H9 (cell line): ENCODE measurements at regions not wholly inside any gene's neighbourhood (a gene's known extent, or its start where the extent isn't known, plus 50 kb on each side); places are given as distances from the start of the nearest gene placed in this dataset.

Experiments
- DNase-seq: peaks from one replicate; pipeline ENCODE4 v3.0.0-alpha.2; 2017
- H2AFZ ChIP-seq: one replicate; pipeline ENCODE4 v1.6.1; 2013; ENCODE audit warnings: mild to moderate bottlenecking, low read length, control low read depth, moderate library complexity
- H2AK5ac ChIP-seq: 2 replicates; pipeline ENCODE4 v1.6.1; 2013; ENCODE audit warnings: low read length, control low read depth, mixed read lengths; ENCODE audit not compliant: insufficient read length
- H2BK120ac ChIP-seq: one replicate; pipeline ENCODE4 v1.6.1; 2013; ENCODE audit warnings: low read depth, mild to moderate bottlenecking, low read length, control low read depth, inconsistent platforms; ENCODE audit not compliant: poor library complexity, severe bottlenecking
- H2BK12ac ChIP-seq: 2 replicates; pipeline ENCODE4 v1.6.1; 2013; ENCODE audit warnings: low read length, control low read depth, mixed read lengths, low read depth; ENCODE audit not compliant: insufficient read length
- H2BK15ac ChIP-seq: 2 replicates; pipeline ENCODE4 v1.6.1; 2013; ENCODE audit warnings: low read depth, low read length, control low read depth
- H2BK20ac ChIP-seq: one replicate; pipeline ENCODE4 v1.6.1; 2013; ENCODE audit warnings: low read depth, mild to moderate bottlenecking, low read length, control low read depth, inconsistent platforms; ENCODE audit not compliant: poor library complexity, severe bottlenecking
- H2BK5ac ChIP-seq: 2 replicates; pipeline ENCODE4 v1.6.1; 2013; ENCODE audit warnings: low read length, control low read depth, mixed read lengths; ENCODE audit not compliant: insufficient read length
- H3K14ac ChIP-seq: 2 replicates; pipeline ENCODE4 v1.6.1; 2013; ENCODE audit warnings: low read length, control low read depth; ENCODE audit not compliant: insufficient read depth
- H3K18ac ChIP-seq: 2 replicates; pipeline ENCODE4 v1.6.1; 2013; ENCODE audit warnings: low read depth, mild to moderate bottlenecking, mixed read lengths, low read length, control low read depth; ENCODE audit not compliant: insufficient read length
- H3K23ac ChIP-seq: 2 replicates; pipeline ENCODE4 v1.6.1; 2013; ENCODE audit warnings: low read length, control low read depth, mixed read lengths, low read depth; ENCODE audit not compliant: insufficient read length
- H3K23me2 ChIP-seq: 2 replicates; pipeline ENCODE4 v1.6.1; 2013; ENCODE audit warnings: low read depth, mild to moderate bottlenecking, mixed read lengths, low read length, control low read depth; ENCODE audit not compliant: insufficient read length, poor library complexity, severe bottlenecking
- H3K27ac ChIP-seq: 2 replicates; pipeline ENCODE4 v1.5.1; 2013; ENCODE audit warnings: low read length, control low read depth, mixed read lengths, low read depth; ENCODE audit not compliant: insufficient read length
- H3K27me3 ChIP-seq: 2 replicates; pipeline ENCODE4 v1.6.1; 2013; ENCODE audit warnings: low read length, control low read depth, inconsistent platforms; ENCODE audit not compliant: insufficient read depth
- H3K4ac ChIP-seq: 2 replicates; pipeline ENCODE4 v1.6.1; 2013; ENCODE audit warnings: low read depth, mild to moderate bottlenecking, control low read depth, inconsistent platforms, low read length, moderate library complexity
- H3K4me1 ChIP-seq: 2 replicates; pipeline ENCODE4 v1.6.1; 2013; ENCODE audit warnings: low read length, control low read depth, inconsistent platforms; ENCODE audit not compliant: insufficient read depth
- H3K4me2 ChIP-seq: 2 replicates; pipeline ENCODE4 v1.6.1; 2013; ENCODE audit warnings: low read length, control low read depth, mixed read lengths; ENCODE audit not compliant: insufficient read length, insufficient read depth
- H3K56ac ChIP-seq: 2 replicates; pipeline ENCODE4 v1.6.1; 2013; ENCODE audit warnings: low read depth, mild to moderate bottlenecking, mixed read lengths, low read length, control low read depth; ENCODE audit not compliant: insufficient read length
- H3K79me1 ChIP-seq: 2 replicates; pipeline ENCODE4 v1.6.1; 2013; ENCODE audit warnings: low read depth, mild to moderate bottlenecking, moderate library complexity, low read length, control low read depth, inconsistent platforms; ENCODE audit not compliant: insufficient read depth, poor library complexity, severe bottlenecking
- H3K79me2 ChIP-seq: 2 replicates; pipeline ENCODE4 v1.6.1; 2013; ENCODE audit warnings: low read length, control low read depth, inconsistent platforms; ENCODE audit not compliant: insufficient read depth
- H3K9ac ChIP-seq: 2 replicates; pipeline ENCODE4 v1.6.1; 2013; ENCODE audit warnings: low read length, control low read depth, mixed read lengths; ENCODE audit not compliant: insufficient read length; ENCODE audit errors: extremely low read depth
- H3K9me3 ChIP-seq: one replicate; pipeline ENCODE4 v1.6.1; 2013; ENCODE audit warnings: low read depth, low read length, inconsistent platforms; ENCODE audit not compliant: control insufficient read depth
- H3T11ph ChIP-seq: one replicate; pipeline ENCODE4 v1.6.1; 2013; ENCODE audit warnings: mild to moderate bottlenecking, low read length, control low read depth, inconsistent platforms
- H4K20me1 ChIP-seq: one replicate; pipeline ENCODE4 v1.6.1; 2013; ENCODE audit not compliant: control insufficient read depth, insufficient read length, insufficient read depth
- H4K5ac ChIP-seq: 2 replicates; pipeline ENCODE4 v1.6.1; 2013; ENCODE audit warnings: low read depth, mild to moderate bottlenecking, mixed read lengths, low read length, control low read depth; ENCODE audit not compliant: insufficient read length
- H4K8ac ChIP-seq: replicated peaks from 2 replicates; pipeline ENCODE4 v1.6.1; 2013; ENCODE audit warnings: low read length, control low read depth, mixed read lengths, low read depth; ENCODE audit not compliant: insufficient read length
- H4K91ac ChIP-seq: 2 replicates; pipeline ENCODE4 v1.6.1; 2013; ENCODE audit warnings: low read depth, mild to moderate bottlenecking, moderate library complexity, mixed read lengths, low read length, control low read depth; ENCODE audit not compliant: insufficient read length
- H3K27ac Mint-ChIP-seq, 3 experiments: 2 replicates in 2 of 3; 3 replicates in 1 of 3; pipeline ENCODE4 v1.8.0; 2020 to 2021; ENCODE audit warnings: mixed read lengths in 3 of 3, mild to moderate bottlenecking in 1 of 3, moderate library complexity in 1 of 3
- H3K27me3 Mint-ChIP-seq: 2 replicates; pipeline ENCODE4 v1.8.0; 2021; ENCODE audit warnings: low read depth, mild to moderate bottlenecking, moderate library complexity, mixed read lengths
- H3K36me3 Mint-ChIP-seq, 3 experiments: 2 replicates in 2 of 3; 3 replicates in 1 of 3; pipeline ENCODE4 v1.8.0; 2020 to 2021; ENCODE audit warnings: low read depth in 3 of 3, mixed read lengths in 3 of 3; ENCODE audit not compliant: insufficient read depth in 1 of 3
- H3K4me1 Mint-ChIP-seq, 2 experiments: 2 replicates each; pipeline ENCODE4 v1.8.0; 2020; ENCODE audit warnings: mixed read lengths in 2 of 2
- H3K4me3 Mint-ChIP-seq, 2 experiments: 2 replicates in 1 of 2; 3 replicates in 1 of 2; pipeline ENCODE4 v1.8.0; 2020 to 2021; ENCODE audit warnings: mild to moderate bottlenecking in 2 of 2, mixed read lengths in 2 of 2, moderate library complexity in 1 of 2
- H3K9me3 Mint-ChIP-seq, 2 experiments: 2 replicates in 1 of 2; 3 replicates in 1 of 2; pipeline ENCODE4 v1.8.0; 2020; ENCODE audit warnings: mild to moderate bottlenecking in 2 of 2, mixed read lengths in 2 of 2, moderate library complexity in 1 of 2
- CTCF ChIP-seq: fragments of 200-600 bp; sonication (generic); conservative IDR thresholded peaks from 3 replicates; pipeline ENCODE4 v1.8.0; 2021; ENCODE audit warnings: antibody characterized with exemption, mild to moderate bottlenecking
- WGBS: extraction: QIAGEN DNeasy Blood & Tissue Kit; methylation state at CpG from one replicate; pipeline ENCODE4 v1.1.7; 2013; ENCODE audit warnings: missing lambda C conversion rate, low lambda C conversion rate, mixed read lengths; ENCODE audit not compliant: insufficient read length; ENCODE audit errors: extremely low coverage; 5-methylcytosine and 5-hydroxymethylcytosine counted together

- no peak overlapping the region for H4K8ac ChIP-seq
- no peak for DNase-seq
- H3K27me3 Mint-ChIP-seq: no peaks in the 10 kb centered on the region; the same call in 1 of the 2 replicates
- no peak overlapping the region for H2BK5ac ChIP-seq
- no CpG with 5 or more reads among the region's 1 CpG for whole genome bisulfite sequencing
- H3K23me2 ChIP-seq: no peaks in the 10 kb centered on the region
- no peaks in the 10 kb centered on the region for H3K27me3 ChIP-seq
- no peaks in the 10 kb centered on the region for H3K4me1 Mint-ChIP-seq
- H3K4me2 ChIP-seq: no peak overlapping the region
- H3K9me3 ChIP-seq: no peaks in the 10 kb centered on the region
- no peaks in the 10 kb centered on the region for H3K79me1 ChIP-seq
- H3K36me3 Mint-ChIP-seq: peaks cover 9 to 14% (median 12%) of the 10 kb centered on the region in 3 experiments; a peak in 6 of 7 replicates
- no peak overlapping the region for H3K23ac ChIP-seq
- no peak overlapping the region for H3K18ac ChIP-seq
- no peak overlapping the region for H3K4me3 Mint-ChIP-seq
- TF ChIP-seq CTCF: no peak
- H3K4ac ChIP-seq: no peak overlapping the region
- H3K79me2 ChIP-seq: no peaks in the 10 kb centered on the region
- no peak overlapping the region for H2BK20ac ChIP-seq
- H2BK15ac ChIP-seq: no peak overlapping the region
- H3K4me1 ChIP-seq: no peaks in the 10 kb centered on the region
- H3K56ac ChIP-seq: no peak overlapping the region
- no peak overlapping the region for H2BK12ac ChIP-seq
- H2AFZ ChIP-seq: no peak overlapping the region
- no peak overlapping the region for H4K5ac ChIP-seq
- no peak overlapping the region for H3K14ac ChIP-seq
- no peaks in the 10 kb centered on the region for H4K20me1 ChIP-seq
- H3T11ph ChIP-seq: no peak overlapping the region
- H3K27ac Mint-ChIP-seq: no peak overlapping the region
- H2AK5ac ChIP-seq: no peak overlapping the region
- H3K9me3 Mint-ChIP-seq: peaks cover 11 to 19% of the 10 kb centered on the region in 2 experiments
- H2BK120ac ChIP-seq: no peak overlapping the region
- H3K9ac ChIP-seq: no peak overlapping the region
- H4K91ac ChIP-seq: no peak overlapping the region
- H3K27ac ChIP-seq: no peak overlapping the region
These were observed 95.9 kb downstream of the XCL2 start for GRCh38 chr1:168447871-168448270.
